Esophagus squamous epithelium (tissue), 5 donors: ENCODE measurements at regions not wholly inside any gene's neighbourhood (a gene's known extent, or its start where the extent isn't known, plus 50 kb on each side); places are given as distances from the start of the nearest gene placed in this dataset.

Experiments
- DNase-seq: peaks from one replicate; lab custom pipeline; 2025; lab: John Stamatoyannopoulos, UW
- H3K27ac ChIP-seq, 4 donors: fragments of 200-600 bp; sonication (generic); one replicate each; pipeline ENCODE4 v1.5.1; 2016 to 2019; ENCODE audit warnings: mild to moderate bottlenecking in 1 of 4
- H3K27me3 ChIP-seq, 4 donors: fragments of 200-600 bp; sonication (generic); 1 replicate in 3 of 4; 2 replicates in 1 of 4; pipeline versions ENCODE4 v1.5.1 to v1.6.0; 2017 to 2021; ENCODE audit warnings: antibody characterized with exemption in 1 of 4
- H3K36me3 ChIP-seq, 3 donors: fragments of 200-600 bp; sonication (generic); one replicate each; pipeline ENCODE4 v1.5.1; 2016 to 2019
- H3K4me1 ChIP-seq, 3 donors: fragments of 200-600 bp; sonication (generic); one replicate each; pipeline ENCODE4 v1.5.1; 2017 to 2019
- H3K4me3 ChIP-seq, 4 donors: fragments of 200-600 bp; sonication (generic); 1 replicate in 3 of 4; 2 replicates in 1 of 4; pipeline ENCODE4 v1.5.1; 2016 to 2019; ENCODE audit warnings: mild to moderate bottlenecking in 2 of 4, moderate library complexity in 1 of 4
- H3K9me3 ChIP-seq, 3 donors: fragments of 200-600 bp; sonication (generic); one replicate each; pipeline ENCODE4 v1.5.1; 2016 to 2019
- CTCF ChIP-seq, 6 experiments: fragments of 450-650 bp in 4 of 6; fragments of 200-600 bp in 2 of 6; sonication (generic) in 2 of 6; IDR thresholded peaks; one replicate each; pipeline ENCODE4 v1.5.1; 2016 to 2019; ENCODE audit warnings: antibody characterized with exemption in 6 of 6, mild to moderate bottlenecking in 4 of 6, moderate library complexity in 4 of 6
- POLR2A ChIP-seq, 4 donors: fragments of 450-650 bp; IDR thresholded peaks; one replicate each; pipeline ENCODE4 v1.6.1; 2017; ENCODE audit warnings: antibody characterized with exemption in 4 of 4, mild to moderate bottlenecking in 4 of 4, moderate library complexity in 3 of 4
- WGBS, 2 donors: methylation state at CpG; one replicate each; pipeline ENCODE4 v1.1.5; 2018; 5-methylcytosine and 5-hydroxymethylcytosine counted together
- intact Hi-C: fragments of 100-400 bp; cut with DNase I; formaldehyde crosslinking; loops from one replicate; pipeline ENCODE4 v1.15.0; 2022
- donor health status: DM: yes; HTN: yes; CAD: no.

- 40 to 67% methylated on average over 2 to 3 of the region's 3 CpGs for WGBS, 2 donors
- Histone ChIP-seq H3K36me3 (no peaks in the 10 kb centered on the region), H3K27me3 (no peaks in the 10 kb centered on the region), H3K27ac (no peak overlapping the region), H3K4me1 (peaks cover 0 to 14% (median 0%) of the 10 kb centered on the region in 3 donors), H3K9me3 (no peaks in the 10 kb centered on the region), H3K4me3 (no peak overlapping the region)
- intact Hi-C loops, result no loop called here
- TF ChIP-seq CTCF (IDR thresholded peaks at IDR 0.05) (no peak), POLR2A (IDR thresholded peaks at IDR 0.05) (no peak)
- no peak for DNase-seq
Observed at GRCh38 chr6:163637524-163637923, 223.0 kb downstream of the QKI start.

- DNase-seq, result no peak
- peaks cover 0 to 15% (median 0%) of the 10 kb centered on the region in 3 donors for H3K4me1 ChIP-seq
- WGBS, 2 donors, result 73 to 83% methylated on average over 18 to 21 of the region's 22 CpGs
Observed at GRCh38 chr6:163635731-163636364, 221.3 kb downstream of the QKI start.

GRCh38 chr6:163635315-163635714 is 220.8 kb downstream of the QKI start:
- intact Hi-C loops, result no loop called here
- Histone ChIP-seq H3K36me3 (no peaks in the 10 kb centered on the region), H3K9me3 (peaks cover 0 to 5% (median 0%) of the 10 kb centered on the region in 3 donors), H3K27me3 (peaks cover 0 to 19% (median 0%) of the 10 kb centered on the region in 4 donors), H3K4me1 (peaks cover 0 to 20% (median 0%) of the 10 kb centered on the region in 3 donors), H3K4me3 (no peak overlapping the region), H3K27ac (no peak overlapping the region)
- TF ChIP-seq CTCF (IDR thresholded peaks at IDR 0.05), result no peak
- no peak for TF ChIP-seq POLR2A (IDR thresholded peaks at IDR 0.05)
- WGBS, 2 donors, result 90 to 97% methylated on average over 6 of the region's 6 CpGs
- no peak for DNase-seq

More at GRCh38 chr6:163635731-163636364, 221.3 kb downstream of the QKI start:
- Histone ChIP-seq H3K27ac (no peak overlapping the region), H3K27me3 (peaks cover 0 to 14% (median 0%) of the 10 kb centered on the region in 4 donors), H3K36me3 (no peaks in the 10 kb centered on the region), H3K9me3 (no peaks in the 10 kb centered on the region), H3K4me3 (no peak overlapping the region)
- intact Hi-C loops, result no loop called here
- TF ChIP-seq CTCF (IDR thresholded peaks at IDR 0.05), result no peak
- TF ChIP-seq POLR2A (IDR thresholded peaks at IDR 0.05), result no peak

- 53 to 54% methylated on average over 10 to 14 of the region's 21 CpGs for WGBS, 2 donors
- Histone ChIP-seq H3K4me1 (peaks cover 0 to 20% (median 0%) of the 10 kb centered on the region in 3 donors), H3K9me3 (peaks cover 0 to 13% (median 0%) of the 10 kb centered on the region in 3 donors), H3K4me3 (no peak overlapping the region), H3K27me3 (peaks cover 0 to 23% (median 0%) of the 10 kb centered on the region in 4 donors), H3K36me3 (no peaks in the 10 kb centered on the region), H3K27ac (no peak overlapping the region)
- no peak for DNase-seq
- intact Hi-C loops, result no loop called here
- TF ChIP-seq POLR2A (IDR thresholded peaks at IDR 0.05) (no peak), CTCF (IDR thresholded peaks at IDR 0.05) (no peak)
Observed at GRCh38 chr6:163634211-163635171, 220.0 kb downstream of the QKI start.
